DND-41 (cell line): ENCODE measurements at regions not wholly inside any gene's neighbourhood (a gene's known extent, or its start where the extent isn't known, plus 50 kb on each side); places are given as distances from the start of the nearest gene placed in this dataset.

Experiments
- ATAC-seq: fragments of 200-7000 bp; cut with Tn5 transposase; 3 replicates; pipeline ENCODE4 v1.9.1; 2021; ENCODE audit warnings: low read depth; ENCODE audit not compliant: insufficient read depth
- DNase-seq: peaks from one replicate; pipeline ENCODE4 v3.0.0-alpha.2; 2020
- H2AFZ ChIP-seq: 2 replicates; pipeline ENCODE4 v1.6.0; 2012; ENCODE audit warnings: low read depth, low read length
- H3K27ac ChIP-seq: 2 replicates; pipeline ENCODE4 v1.5.1; 2012; ENCODE audit warnings: low read length, inconsistent platforms
- H3K27me3 ChIP-seq: fragments of 200-600 bp; sonication (generic); 2 replicates; pipeline ENCODE4 v1.6.0; 2012; ENCODE audit warnings: low read length, mild to moderate bottlenecking, inconsistent platforms; ENCODE audit not compliant: insufficient read depth, poor library complexity
- H3K36me3 ChIP-seq: 2 replicates; pipeline ENCODE4 v1.5.1; 2012; ENCODE audit warnings: low read length, inconsistent platforms; ENCODE audit not compliant: insufficient read depth
- H3K4me1 ChIP-seq: 2 replicates; pipeline ENCODE4 v1.5.1; 2012; ENCODE audit warnings: mild to moderate bottlenecking, low read length; ENCODE audit not compliant: insufficient read depth
- H3K4me2 ChIP-seq: 2 replicates; pipeline ENCODE4 v1.6.0; 2012; ENCODE audit warnings: mild to moderate bottlenecking, moderate library complexity, low read length, inconsistent platforms; ENCODE audit not compliant: insufficient read depth
- H3K4me3 ChIP-seq, 2 experiments: fragments of 200-600 bp in 1 of 2; shearing (Covaris generic) in 1 of 2; 2 replicates each; pipeline ENCODE4 v1.5.1; 2012 to 2016; ENCODE audit warnings: inconsistent platforms in 2 of 2, low read length in 2 of 2, mild to moderate bottlenecking in 2 of 2, low read depth in 1 of 2, moderate library complexity in 1 of 2
- H3K79me2 ChIP-seq: 2 replicates; pipeline ENCODE4 v1.6.0; 2012; ENCODE audit warnings: low read length, inconsistent platforms; ENCODE audit not compliant: insufficient read depth
- H3K9ac ChIP-seq: 2 replicates; pipeline ENCODE4 v1.6.0; 2012; ENCODE audit warnings: low read depth, mild to moderate bottlenecking, inconsistent platforms, low read length, moderate library complexity
- H3K9me3 ChIP-seq: 2 replicates; pipeline ENCODE4 v1.5.1; 2012; ENCODE audit warnings: low read length, moderate library complexity, mild to moderate bottlenecking, inconsistent platforms; ENCODE audit not compliant: insufficient read depth, severe bottlenecking
- H4K20me1 ChIP-seq: 2 replicates; pipeline ENCODE4 v1.6.0; 2012; ENCODE audit warnings: low read length; ENCODE audit not compliant: insufficient read depth
- CTCF ChIP-seq: IDR thresholded peaks from 2 replicates; pipeline ENCODE4 v1.5.1; 2012; ENCODE audit warnings: borderline replicate concordance, low read length, moderate library complexity, mild to moderate bottlenecking; ENCODE audit not compliant: poor library complexity, severe bottlenecking; ENCODE audit errors: extremely low read depth
- EZH2 ChIP-seq: IDR thresholded peaks from 3 replicates; pipeline ENCODE4 v1.6.1; 2012; ENCODE audit warnings: borderline replicate concordance, low read depth, mild to moderate bottlenecking, moderate library complexity, low read length, inconsistent platforms; ENCODE audit not compliant: severe bottlenecking

GRCh38 chr4:108240366-108240765, 71.6 kb upstream of the LEF1 start:
- no peaks in the 10 kb centered on the region for H3K27me3 ChIP-seq
- H2AFZ ChIP-seq: no peak overlapping the region
- H3K4me1 ChIP-seq: peaks cover 10% of the 10 kb centered on the region
- no peak overlapping the region for H3K4me3 ChIP-seq
- DNase-seq (no peak), ATAC-seq (0 out of 3 replicates have a peak, but pooled peaks have one; percentile 24)
- no peaks in the 10 kb centered on the region for H3K36me3 ChIP-seq
- no peak overlapping the region for H3K4me2 ChIP-seq
- H3K79me2 ChIP-seq: no peaks in the 10 kb centered on the region
- no peak overlapping the region for H3K27ac ChIP-seq
- H3K9ac ChIP-seq: no peak overlapping the region
- TF ChIP-seq EZH2 (no peak), CTCF (no peak)
- no peaks in the 10 kb centered on the region for H4K20me1 ChIP-seq
- H3K9me3 ChIP-seq: no peaks in the 10 kb centered on the region

GRCh38 chr4:108237693-108238092, 69.0 kb upstream of the LEF1 start:
- H3K4me2 ChIP-seq: no peak overlapping the region
- no peak for ATAC-seq

GRCh38 chr4:108236264-108236663, 67.5 kb upstream of the LEF1 start:
- H3K27me3 ChIP-seq: no peaks in the 10 kb centered on the region
- no peak overlapping the region for H3K27ac ChIP-seq
- no peak overlapping the region for H3K9ac ChIP-seq
- H2AFZ ChIP-seq: no peak overlapping the region
- no peaks in the 10 kb centered on the region for H3K36me3 ChIP-seq
- no peaks in the 10 kb centered on the region for H3K9me3 ChIP-seq
- H3K79me2 ChIP-seq: no peaks in the 10 kb centered on the region
- DNase-seq (no peak), ATAC-seq (no peak)
- no peak for TF ChIP-seq CTCF
- no peak for TF ChIP-seq EZH2
- 0 out of 2 replicates have a peak, but pooled peaks cover 4% of the 10 kb centered on the region for H3K4me1 ChIP-seq
- H4K20me1 ChIP-seq: no peaks in the 10 kb centered on the region
- H3K4me3 ChIP-seq: no peak overlapping the region
- H3K4me2 ChIP-seq: no peak overlapping the region

More at GRCh38 chr4:108237693-108238092, 69.0 kb upstream of the LEF1 start:
- no peaks in the 10 kb centered on the region for H4K20me1 ChIP-seq
- H3K9ac ChIP-seq: no peak overlapping the region
- no peak overlapping the region for H2AFZ ChIP-seq
- no peak overlapping the region for H3K4me3 ChIP-seq
- DNase-seq: no peak
- no peaks in the 10 kb centered on the region for H3K36me3 ChIP-seq
- H3K27me3 ChIP-seq: no peaks in the 10 kb centered on the region
- no peak overlapping the region for H3K27ac ChIP-seq
- H3K9me3 ChIP-seq: no peaks in the 10 kb centered on the region
- H3K79me2 ChIP-seq: no peaks in the 10 kb centered on the region
- TF ChIP-seq CTCF: no peak
- no peak for TF ChIP-seq EZH2
- H3K4me1 ChIP-seq: no peaks in the 10 kb centered on the region

- Histone ChIP-seq H3K27me3 (no peaks in the 10 kb centered on the region), H2AFZ (no peak overlapping the region), H3K36me3 (no peaks in the 10 kb centered on the region; the same call in 1 of the 2 replicates), H3K27ac (no peak overlapping the region), H3K9ac (no peak overlapping the region), H3K79me2 (no peaks in the 10 kb centered on the region), H4K20me1 (no peaks in the 10 kb centered on the region), H3K4me2 (no peak overlapping the region), H3K9me3 (no peaks in the 10 kb centered on the region), H3K4me3 (no peak overlapping the region), H3K4me1 (0 out of 2 replicates have a peak, but pooled peaks cover 4% of the 10 kb centered on the region)
- ATAC-seq (peak; percentile 14; the same call in 1 of the 3 replicates), DNase-seq (no peak)
- no peak for TF ChIP-seq EZH2
- TF ChIP-seq CTCF: no peak
Observed at GRCh38 chr4:108227923-108228322, 59.2 kb upstream of the LEF1 start.
